ENCODE measurements at regions not wholly inside any gene's neighbourhood (a gene's known extent, or its start where the extent isn't known, plus 50 kb on each side); places are given as distances from the start of the nearest gene placed in this dataset.

- no peak for DNase-seq (ENCODE audit: low spot score)
These were observed 139.8 kb upstream of the TANK start for GRCh38 chr2:161020437-161020836.

DNA sequence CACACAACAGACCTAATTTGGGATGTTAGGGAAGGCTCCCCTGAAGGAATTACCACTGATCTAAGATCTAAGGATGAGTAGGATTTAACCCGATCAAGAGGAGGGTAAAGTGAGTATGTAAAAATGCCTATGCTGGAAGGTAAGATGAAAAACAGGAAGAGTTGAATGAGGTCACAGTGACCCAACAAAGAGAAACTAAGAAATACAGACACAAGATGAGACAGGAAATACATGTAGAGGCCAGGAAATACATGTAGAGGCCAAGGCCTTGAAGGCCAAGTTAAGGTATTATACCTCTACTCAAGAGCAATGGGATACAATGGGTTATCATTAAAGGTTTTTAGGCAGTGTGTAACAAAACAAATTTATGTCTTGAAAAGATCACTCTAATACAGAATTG is 131.6 kb upstream of the TANK start:
- no peak for DNase-seq (ENCODE audit: low spot score)

GRCh38 chr2:161029321-161029720 is 130.9 kb upstream of the TANK start:
- DNase-seq (ENCODE audit: low spot score) = no peak

DNA sequence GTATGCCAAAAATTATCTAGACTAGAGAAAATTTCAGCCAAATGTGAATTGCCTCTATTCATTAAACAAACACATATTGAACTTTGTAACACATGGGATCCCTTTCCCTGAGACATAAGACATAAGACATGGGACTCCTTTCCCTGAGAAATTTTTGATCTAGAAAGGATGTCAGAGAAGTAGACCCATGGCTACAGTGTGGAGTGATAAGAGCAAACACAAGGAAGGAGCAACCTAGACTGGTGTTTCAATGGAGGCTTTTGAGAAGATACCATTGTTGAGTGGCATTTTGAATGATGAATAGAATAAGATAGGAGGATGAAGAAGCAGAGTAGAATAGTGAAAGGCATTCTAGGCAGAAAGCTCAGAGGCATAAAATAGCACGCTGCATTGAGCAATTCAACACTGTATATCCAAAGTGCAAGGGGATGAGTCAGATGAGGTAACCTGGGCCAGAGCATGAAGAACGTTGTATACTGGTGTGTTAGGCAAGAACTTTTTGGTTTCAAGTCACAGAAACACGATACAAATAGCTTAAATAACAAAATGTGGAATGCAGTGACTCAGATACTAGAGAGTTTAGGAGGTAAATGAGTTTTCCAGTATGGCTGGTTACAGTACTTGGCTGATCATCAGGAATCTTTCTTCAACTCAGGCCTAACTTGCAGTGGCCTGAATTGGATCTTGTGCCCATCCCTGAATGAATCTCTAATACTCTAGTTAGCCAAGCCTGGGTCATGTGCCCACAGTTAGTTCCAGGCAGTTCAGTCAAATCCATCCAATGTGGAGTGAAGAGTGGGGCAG is 129.8 kb upstream of the TANK start:
- no peak for DNase-seq (ENCODE audit: low spot score)

GRCh38 chr2:161031511-161031910 is 128.7 kb upstream of the TANK start:
- DNase-seq (ENCODE audit: low spot score) = no peak

GRCh38 chr2:161032635-161033034 is 127.6 kb upstream of the TANK start:
- no peak for DNase-seq (ENCODE audit: low spot score)

GRCh38 chr2:161033059-161033660 is 127.1 kb upstream of the TANK start:
- no peak for DNase-seq (ENCODE audit: low spot score)

DNA sequence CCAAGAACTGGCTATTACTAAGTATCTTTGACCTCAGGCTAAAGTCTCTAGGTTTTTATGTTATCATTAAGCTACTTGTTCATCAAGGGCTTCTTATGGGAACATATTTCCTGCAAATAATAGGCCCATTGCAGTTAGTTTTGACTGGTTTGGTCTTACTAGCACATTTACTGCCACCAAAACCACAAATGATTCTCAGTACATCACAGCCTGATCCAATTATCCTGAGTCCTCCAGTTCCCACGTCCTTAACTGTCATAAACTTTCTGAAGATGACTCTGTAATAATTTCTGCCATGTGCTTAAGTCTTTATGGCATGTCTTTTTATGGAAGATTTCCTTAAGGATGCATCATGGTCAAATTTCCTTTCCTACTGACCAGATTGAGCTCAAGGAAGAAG is 123.3 kb upstream of the TANK start:
- no peak for DNase-seq (ENCODE audit: low spot score)

DNA sequence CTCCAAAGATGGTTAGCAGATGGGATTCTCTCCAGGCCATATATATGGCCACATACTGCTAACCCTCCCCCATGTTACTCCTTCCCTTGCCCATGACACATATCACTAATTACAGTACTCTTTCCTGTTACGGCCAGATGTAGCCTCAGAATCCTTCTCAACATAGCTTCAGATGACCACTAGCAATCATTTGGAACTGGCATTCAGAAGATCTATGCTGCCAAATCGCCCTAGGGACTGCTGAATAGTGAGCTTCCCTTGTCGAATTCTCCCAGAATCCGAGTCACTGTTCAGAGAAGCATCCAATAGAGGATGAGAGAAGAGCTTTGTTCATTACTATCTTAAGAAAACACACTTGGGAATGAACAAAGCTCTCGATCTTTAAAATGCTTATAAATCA is 121.2 kb upstream of the TANK start:
- DNase-seq (ENCODE audit: low spot score) = no peak

GRCh38 chr2:161041356-161041755 is 118.9 kb upstream of the TANK start:
- DNase-seq (ENCODE audit: low spot score) = no peak

GRCh38 chr2:161042990-161043625 is 117.1 kb upstream of the TANK start:
- no peak for DNase-seq (ENCODE audit: low spot score)

GRCh38 chr2:161044095-161044865 is 115.9 kb upstream of the TANK start:
- DNase-seq (ENCODE audit: low spot score) = no peak

DNA sequence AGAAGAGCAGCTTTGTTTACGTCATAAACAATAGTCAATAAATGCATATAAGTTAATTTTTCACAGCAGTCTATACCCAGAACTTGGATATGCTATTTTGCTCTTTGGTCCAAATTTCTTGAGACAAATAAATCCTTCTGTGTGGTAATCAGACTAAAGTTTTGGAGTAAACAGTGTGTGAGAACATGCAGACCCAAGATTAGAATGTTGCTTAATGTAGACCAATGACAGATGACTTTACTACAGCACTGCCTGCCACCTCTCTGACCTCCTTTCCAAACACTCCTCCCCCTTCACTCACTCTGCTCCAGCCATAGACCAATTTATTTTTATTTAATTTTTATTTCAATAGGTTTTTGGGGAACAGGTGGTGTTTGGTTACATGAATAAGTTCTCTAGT is 115.3 kb upstream of the TANK start:
- no peak for DNase-seq (ENCODE audit: low spot score)

DNA sequence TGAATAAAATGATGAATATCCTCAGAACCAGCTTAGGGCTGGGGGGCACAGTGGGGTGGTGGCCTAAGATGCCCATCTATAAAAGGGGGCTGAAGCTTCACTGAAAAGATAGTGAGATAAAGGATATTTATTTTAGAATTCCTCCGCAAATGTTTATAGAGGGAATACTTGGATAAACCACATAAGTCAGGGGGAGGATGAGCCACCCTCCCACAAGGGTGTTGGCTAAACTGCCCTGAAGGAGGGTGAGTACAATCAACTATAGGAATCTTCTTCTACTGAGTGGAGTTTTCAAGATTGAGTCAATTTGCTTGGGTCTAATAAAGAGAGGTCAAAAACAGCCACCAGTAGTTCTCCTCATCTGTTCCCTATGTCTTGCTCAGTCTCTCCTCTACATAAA is 114.5 kb upstream of the TANK start:
- no peak for DNase-seq (ENCODE audit: low spot score)

GRCh38 chr2:161046876-161047275 is 113.4 kb upstream of the TANK start:
- DNase-seq (ENCODE audit: low spot score) = no peak

DNA sequence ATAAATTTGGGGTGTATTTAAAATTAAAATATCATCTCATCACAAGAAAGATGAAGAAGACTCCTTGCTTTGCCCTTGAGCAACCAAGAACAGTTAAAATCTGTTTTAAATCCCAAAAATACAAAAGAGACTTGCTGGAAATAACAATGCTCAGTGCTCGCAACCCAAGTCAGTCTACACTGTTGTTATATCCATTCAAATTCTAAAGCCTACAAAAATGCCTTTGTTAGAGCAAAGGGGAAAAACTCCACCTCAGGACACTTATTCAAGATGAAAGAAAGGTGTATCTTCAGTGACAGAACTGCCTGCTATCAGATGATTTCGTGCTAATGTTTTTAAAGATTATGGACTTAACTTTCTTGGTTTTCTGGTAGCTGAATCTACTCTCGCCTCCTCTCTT is 111.9 kb upstream of the TANK start:
- no peak for DNase-seq (ENCODE audit: low spot score)

- no peak for DNase-seq (ENCODE audit: low spot score)
These were observed 110.7 kb upstream of the TANK start for GRCh38 chr2:161049559-161049958.

GRCh38 chr2:161052214-161052613 is 108.0 kb upstream of the TANK start:
- no peak for DNase-seq (ENCODE audit: low spot score)

DNA sequence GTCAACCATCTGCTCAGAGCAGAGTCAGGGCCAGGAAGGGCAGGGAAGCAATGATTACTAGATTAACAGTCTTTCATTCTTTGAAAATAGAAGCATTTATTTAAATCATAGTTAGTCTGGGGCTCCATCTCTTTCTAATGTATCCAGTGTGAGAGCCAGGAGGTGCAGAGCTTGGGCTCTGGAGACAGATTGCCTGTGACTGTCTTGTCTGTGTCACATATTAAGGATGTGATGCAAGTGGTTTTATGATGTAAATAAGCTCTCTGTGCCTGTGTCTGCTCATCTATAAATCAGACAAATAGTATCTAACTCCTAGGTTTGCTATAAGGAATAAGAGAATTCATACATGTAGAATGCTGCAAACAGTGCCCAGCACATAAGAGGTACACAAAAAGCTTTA is 104.9 kb upstream of the TANK start:
- DNase-seq (ENCODE audit: low spot score) = no peak

DNA sequence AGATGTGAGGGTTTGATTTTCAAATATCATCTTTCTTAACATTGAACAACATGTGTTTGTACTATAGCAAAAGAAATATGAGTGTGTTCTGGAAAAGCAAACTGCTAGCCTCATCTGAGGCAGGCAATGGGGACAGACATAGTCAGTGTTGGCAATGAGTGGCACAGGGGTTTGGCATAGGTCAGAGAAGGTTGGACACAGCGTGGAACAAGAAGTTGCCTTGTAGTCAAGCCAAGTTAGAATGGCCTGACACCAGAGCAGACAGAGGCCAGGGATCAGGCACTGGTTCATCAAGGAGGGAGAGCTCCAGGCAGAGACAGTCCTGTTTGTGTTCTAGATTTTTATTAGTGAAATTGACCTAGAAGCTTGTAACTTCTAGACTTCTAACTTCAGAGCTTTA is 100.8 kb upstream of the TANK start:
- DNase-seq (ENCODE audit: low spot score) = no peak

- DNase-seq (ENCODE audit: low spot score) = no peak
These were observed 98.4 kb upstream of the TANK start for GRCh38 chr2:161061786-161062185.

GRCh38 chr2:161063157-161063945 is 96.9 kb upstream of the TANK start:
- DNase-seq (ENCODE audit: low spot score) = peak; percentile 64
